HL-60 (cell line): ENCODE measurements at regions not wholly inside any gene's neighbourhood (a gene's known extent, or its start where the extent isn't known, plus 50 kb on each side); places are given as distances from the start of the nearest gene placed in this dataset.

Experiments
- GABPA ChIP-seq: IDR thresholded peaks from 2 replicates; pipeline ENCODE4 v1.6.1; 2012; ENCODE audit warnings: low read depth
- POLR2AphosphoS5 ChIP-seq: IDR thresholded peaks from 2 replicates; pipeline ENCODE4 v1.6.1; 2012; ENCODE audit warnings: low read depth
- SPI1 ChIP-seq: IDR thresholded peaks from 2 replicates; pipeline ENCODE4 v1.6.1; 2012; ENCODE audit warnings: low read depth, mild to moderate bottlenecking, borderline replicate concordance
- TF ChIP-seq, protein P1 (sequence below): IDR thresholded peaks from one replicate; pipeline ENCODE4 v1.5.1; 2011; ENCODE audit warnings: low read length, control low read depth, inconsistent platforms; ENCODE audit not compliant: insufficient read depth
- TF ChIP-seq, protein P2 (sequence below): IDR thresholded peaks from 2 replicates; pipeline ENCODE4 v1.6.1; 2012; ENCODE audit warnings: low read depth; ENCODE audit not compliant: insufficient replicate concordance

DNA sequence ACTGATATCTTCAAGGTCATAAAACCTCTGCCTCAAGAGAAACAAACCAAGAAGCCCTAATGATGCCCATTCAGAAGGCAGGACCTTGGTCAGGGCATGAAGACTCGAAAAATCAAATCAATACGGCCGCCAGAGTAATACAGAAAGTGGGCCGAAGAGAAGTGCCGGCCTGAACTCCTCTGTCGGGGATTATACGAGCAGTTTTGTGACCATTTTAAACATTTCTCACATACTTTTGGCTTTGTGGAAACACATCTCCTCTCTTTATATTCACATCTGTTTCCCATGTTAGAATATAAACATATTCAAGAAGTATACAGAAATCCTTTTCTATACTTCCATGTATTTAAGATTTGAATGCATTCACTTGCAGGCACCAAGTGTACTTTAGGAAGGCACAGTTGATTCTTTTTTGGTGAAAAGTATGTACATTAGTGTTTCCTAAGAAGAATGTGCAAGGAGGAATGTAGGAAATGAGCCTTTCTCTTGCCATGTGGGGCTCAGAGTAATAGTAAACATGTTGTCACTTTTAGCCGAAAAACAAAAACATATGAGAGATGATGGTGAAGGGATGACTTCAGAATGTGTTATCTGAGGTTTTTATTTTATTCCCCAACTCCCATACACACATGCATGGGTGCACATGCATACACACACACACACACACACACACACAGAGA lies 707.9 kb upstream of the ID2 start:
- TF ChIP-seq, protein P1, sequence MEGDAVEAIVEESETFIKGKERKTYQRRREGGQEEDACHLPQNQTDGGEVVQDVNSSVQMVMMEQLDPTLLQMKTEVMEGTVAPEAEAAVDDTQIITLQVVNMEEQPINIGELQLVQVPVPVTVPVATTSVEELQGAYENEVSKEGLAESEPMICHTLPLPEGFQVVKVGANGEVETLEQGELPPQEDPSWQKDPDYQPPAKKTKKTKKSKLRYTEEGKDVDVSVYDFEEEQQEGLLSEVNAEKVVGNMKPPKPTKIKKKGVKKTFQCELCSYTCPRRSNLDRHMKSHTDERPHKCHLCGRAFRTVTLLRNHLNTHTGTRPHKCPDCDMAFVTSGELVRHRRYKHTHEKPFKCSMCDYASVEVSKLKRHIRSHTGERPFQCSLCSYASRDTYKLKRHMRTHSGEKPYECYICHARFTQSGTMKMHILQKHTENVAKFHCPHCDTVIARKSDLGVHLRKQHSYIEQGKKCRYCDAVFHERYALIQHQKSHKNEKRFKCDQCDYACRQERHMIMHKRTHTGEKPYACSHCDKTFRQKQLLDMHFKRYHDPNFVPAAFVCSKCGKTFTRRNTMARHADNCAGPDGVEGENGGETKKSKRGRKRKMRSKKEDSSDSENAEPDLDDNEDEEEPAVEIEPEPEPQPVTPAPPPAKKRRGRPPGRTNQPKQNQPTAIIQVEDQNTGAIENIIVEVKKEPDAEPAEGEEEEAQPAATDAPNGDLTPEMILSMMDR, result no peak
- TF ChIP-seq POLR2AphosphoS5 (no peak), GABPA (no peak), SPI1 (no peak)
- TF ChIP-seq, protein P2, sequence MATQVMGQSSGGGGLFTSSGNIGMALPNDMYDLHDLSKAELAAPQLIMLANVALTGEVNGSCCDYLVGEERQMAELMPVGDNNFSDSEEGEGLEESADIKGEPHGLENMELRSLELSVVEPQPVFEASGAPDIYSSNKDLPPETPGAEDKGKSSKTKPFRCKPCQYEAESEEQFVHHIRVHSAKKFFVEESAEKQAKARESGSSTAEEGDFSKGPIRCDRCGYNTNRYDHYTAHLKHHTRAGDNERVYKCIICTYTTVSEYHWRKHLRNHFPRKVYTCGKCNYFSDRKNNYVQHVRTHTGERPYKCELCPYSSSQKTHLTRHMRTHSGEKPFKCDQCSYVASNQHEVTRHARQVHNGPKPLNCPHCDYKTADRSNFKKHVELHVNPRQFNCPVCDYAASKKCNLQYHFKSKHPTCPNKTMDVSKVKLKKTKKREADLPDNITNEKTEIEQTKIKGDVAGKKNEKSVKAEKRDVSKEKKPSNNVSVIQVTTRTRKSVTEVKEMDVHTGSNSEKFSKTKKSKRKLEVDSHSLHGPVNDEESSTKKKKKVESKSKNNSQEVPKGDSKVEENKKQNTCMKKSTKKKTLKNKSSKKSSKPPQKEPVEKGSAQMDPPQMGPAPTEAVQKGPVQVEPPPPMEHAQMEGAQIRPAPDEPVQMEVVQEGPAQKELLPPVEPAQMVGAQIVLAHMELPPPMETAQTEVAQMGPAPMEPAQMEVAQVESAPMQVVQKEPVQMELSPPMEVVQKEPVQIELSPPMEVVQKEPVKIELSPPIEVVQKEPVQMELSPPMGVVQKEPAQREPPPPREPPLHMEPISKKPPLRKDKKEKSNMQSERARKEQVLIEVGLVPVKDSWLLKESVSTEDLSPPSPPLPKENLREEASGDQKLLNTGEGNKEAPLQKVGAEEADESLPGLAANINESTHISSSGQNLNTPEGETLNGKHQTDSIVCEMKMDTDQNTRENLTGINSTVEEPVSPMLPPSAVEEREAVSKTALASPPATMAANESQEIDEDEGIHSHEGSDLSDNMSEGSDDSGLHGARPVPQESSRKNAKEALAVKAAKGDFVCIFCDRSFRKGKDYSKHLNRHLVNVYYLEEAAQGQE, result no peak
